ENCODE measurements at regions not wholly inside any gene's neighbourhood (a gene's known extent, or its start where the extent isn't known, plus 50 kb on each side); places are given as distances from the start of the nearest gene placed in this dataset.

GRCh38 chr18:78813156-78813555 is 166.5 kb upstream of the SALL3 start:
- TF ChIP-seq CTCF (optimal IDR thresholded peaks at IDR 0.05 in 1 of 3, IDR thresholded peaks at IDR 0.05 in 1 of 3, conservative IDR thresholded peaks at IDR 0.05 in 1 of 3; ENCODE audit: extremely low read depth in 1 of 3, insufficient read depth in 2 of 3, low read length in 3 of 3): no peak
- no peak for TF ChIP-seq EZH2 (IDR thresholded peaks at IDR 0.05; ENCODE audit: low read length)

Measured in keratinocyte (primary cell).